ENCODE measurements at regions not wholly inside any gene's neighbourhood (a gene's known extent, or its start where the extent isn't known, plus 50 kb on each side); places are given as distances from the start of the nearest gene placed in this dataset.
"Not testable (repeated sequence)": the region's sequence is repeated elsewhere in the genome, so short reads cannot be mapped to it uniquely, and the experiment has no call there.

GRCh38 chr7:108627476-108628051 lies 57.9 kb downstream of the DNAJB9 start:
- DNase-seq = peak in 1 of 2 experiments; percentile 20

GRCh38 chr7:108628678-108629077 lies 59.0 kb downstream of the DNAJB9 start:
- no peak for DNase-seq

DNA sequence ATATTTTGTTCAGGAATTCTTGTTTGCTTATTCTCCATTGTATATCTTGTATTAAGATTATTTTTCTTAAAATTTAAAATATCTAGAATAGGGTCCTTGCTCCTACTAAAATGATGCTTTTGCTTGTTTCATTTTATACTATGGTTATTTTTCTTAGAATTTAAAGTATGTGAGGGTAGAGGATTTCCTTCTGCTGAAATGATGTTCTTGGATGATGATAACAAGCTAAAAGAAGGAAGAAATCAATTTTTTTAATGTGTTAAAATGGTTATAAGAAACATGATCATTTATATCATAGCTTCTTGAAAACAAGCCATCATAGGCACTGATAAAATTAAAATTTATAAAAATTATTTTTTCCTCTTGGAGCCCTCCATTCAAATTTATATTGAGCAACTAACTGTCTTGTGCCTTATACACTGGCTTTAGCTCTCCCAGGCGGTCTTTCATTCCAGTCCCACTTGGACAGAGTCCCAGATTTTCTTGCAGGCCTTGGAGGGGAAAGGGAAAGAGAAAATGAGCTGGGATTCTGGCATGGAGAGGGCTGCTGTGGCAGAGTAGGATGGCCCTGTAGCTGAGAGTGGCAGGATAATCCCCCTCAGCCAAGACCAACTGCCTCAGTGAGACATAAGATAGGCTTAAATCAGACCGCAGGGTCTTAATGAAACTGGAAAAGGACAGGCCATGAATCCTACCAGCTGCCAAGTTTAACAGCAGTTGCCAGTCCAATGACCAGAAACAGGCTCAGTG lies 60.2 kb downstream of the DNAJB9 start:
- no peak for DNase-seq

- DNase-seq = no peak
These were observed 64.4 kb downstream of the DNAJB9 start for GRCh38 chr7:108634036-108634435.

GRCh38 chr7:108634535-108634934 lies 64.9 kb downstream of the DNAJB9 start:
- DNase-seq = no peak

DNA sequence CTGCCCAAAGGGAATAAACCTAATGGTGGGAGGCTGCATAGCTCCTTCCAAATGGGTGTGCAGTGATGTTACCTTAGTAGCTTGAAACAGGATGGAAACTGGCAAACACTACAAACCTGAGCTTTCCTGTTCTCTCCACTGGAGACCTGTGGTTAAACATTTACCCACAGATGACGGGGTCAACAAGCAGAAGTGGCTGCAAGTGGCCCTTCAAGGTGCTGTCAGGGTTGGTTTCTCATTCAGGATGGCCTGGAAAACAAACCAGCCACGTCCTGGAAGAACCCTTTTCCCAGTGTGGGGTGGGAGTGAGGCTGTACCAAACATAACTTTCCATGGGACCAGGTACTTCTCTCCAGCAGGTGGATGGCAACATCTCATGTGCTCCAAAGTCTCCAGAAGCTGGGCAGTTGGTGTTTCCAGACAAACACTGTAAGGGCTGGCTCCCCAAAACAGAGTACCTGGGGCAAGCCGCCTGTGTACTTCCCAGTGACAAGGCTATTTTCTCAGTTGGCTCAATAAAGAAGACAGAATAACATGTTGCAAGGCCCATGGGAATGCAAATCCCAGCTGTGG lies 67.5 kb downstream of the DNAJB9 start:
- no peak for DNase-seq

DNA sequence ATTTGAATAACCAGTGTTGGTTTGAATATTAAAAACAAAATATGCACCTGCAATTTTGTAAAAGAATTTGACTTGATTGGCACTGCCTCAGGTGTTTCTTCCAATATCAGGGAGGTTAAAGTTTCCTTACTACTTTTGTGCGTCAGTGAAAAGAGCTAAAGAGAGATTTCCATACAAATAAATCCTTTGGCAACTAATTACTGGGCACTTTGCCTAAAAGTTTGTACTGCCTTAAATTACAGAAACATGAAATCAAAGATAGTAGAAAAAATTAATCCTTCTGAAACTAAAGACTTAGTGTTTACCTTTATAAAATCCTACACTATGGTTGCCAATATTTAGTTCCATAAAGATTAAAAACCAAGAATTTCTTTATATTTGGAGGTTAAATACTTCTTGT lies 72.5 kb downstream of the DNAJB9 start:
- DNase-seq = no peak

- DNase-seq = no peak
These were observed 73.5 kb downstream of the DNAJB9 start for GRCh38 chr7:108643136-108643535.

DNA sequence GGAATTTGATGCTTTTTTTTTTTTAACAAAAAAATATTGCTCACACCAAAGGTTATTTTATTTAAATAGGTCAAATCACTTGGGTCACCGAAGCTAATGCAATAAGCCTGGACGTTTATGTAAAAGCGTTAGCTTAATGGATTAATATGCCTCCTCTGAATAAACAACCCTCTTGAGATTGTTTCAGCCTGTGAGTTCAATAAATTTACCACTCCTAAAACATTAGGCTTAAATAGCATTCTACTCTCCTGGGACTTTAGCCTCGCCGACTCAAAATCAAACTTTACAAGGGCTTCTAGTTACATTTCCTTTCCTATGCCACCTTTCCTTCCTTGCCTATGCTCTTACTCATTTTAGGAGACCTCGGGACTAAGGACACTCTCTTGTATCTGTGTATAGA lies 79.3 kb downstream of the DNAJB9 start:
- no peak for DNase-seq

DNA sequence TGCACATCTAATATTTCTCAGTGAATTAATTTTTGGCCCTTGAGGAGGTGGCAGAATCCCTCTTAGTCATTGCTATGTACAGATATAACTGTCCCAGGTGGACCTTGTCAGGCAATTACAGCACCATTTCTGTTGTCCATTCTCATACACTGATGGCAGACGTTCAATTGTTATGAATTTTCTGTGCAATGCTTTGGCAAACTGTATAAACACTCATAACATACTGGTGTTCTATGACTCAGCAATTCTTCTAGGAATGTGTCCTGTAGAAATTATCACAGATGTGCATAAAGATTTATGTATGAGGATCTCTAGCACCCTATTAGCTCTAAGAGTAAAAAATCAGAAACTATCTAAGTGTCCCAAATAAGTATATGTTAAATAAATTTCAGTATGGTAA lies 80.8 kb downstream of the DNAJB9 start:
- DNase-seq = no peak

- no peak for DNase-seq
These were observed 83.2 kb downstream of the DNAJB9 start for GRCh38 chr7:108652886-108653285.

GRCh38 chr7:108653526-108653925 lies 83.9 kb downstream of the DNAJB9 start:
- DNase-seq = no peak

DNA sequence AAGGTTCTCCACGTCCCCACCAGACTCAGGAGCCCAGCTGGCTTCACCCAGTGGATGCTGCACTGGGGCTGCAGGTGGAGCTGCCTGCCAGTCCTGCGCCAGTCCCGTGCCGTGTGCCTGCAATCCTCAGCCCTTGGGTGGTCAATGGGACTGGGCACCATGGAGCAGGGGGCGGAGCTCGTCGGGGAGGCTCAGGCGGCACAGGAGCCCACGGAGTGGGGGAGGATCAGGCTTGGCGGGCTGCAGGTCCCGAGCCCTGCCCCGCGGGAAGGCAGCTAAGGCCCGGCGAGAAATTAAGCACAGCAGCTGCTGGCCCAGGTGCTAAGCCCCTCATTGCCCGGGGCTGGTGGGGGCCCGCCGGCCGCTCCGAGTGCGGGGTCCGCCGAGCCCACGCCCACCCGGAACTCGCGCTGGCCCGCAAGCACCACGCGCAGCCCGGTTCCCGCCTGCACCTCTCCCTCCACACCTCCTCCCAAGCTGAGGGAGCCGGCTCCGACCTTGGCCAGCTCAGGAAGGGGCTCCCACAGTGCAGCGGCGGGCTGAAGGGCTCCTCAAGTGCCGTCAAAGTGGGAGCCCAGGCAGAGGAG lies 87.6 kb downstream of the DNAJB9 start:
- not testable (repeated sequence) for DNase-seq

DNA sequence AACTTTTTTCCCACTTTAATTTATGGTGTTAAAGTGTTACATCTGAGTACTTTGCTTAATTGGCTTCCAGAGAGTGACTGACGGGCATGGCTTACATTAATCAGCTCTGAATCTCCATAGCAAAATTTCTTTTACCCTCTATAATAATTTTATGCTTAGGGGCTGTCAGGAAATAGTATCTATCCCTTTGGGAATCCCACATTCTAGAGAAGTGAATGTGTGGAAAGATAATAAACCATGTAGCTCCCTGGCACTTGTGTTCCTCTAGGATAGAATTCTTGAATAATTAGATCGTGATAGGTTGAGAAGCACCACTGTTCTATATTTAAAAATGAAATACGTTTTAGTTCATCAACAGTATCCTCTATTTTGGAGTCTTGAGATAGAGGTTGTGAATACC lies 89.6 kb downstream of the DNAJB9 start:
- DNase-seq = no peak

DNA sequence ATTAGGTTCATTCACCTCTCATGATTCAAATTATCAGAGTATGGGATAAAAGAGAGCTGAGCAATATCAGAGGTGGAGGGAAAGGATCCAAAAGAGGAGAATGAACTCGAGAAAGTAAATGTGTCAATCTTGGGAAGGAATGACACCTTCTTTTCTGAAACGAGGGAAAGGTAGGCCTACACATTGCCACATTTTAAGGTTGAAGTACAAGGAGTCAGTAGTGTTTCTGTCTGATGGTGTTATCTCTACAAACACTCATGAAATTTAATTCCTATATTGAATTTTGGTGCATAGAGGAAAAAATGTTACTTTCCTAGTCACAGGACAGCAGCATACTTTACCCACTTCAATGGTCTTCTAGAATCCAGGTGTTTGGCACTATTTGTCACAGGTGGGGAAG lies 90.2 kb downstream of the DNAJB9 start:
- DNase-seq = no peak

- DNase-seq = no peak
These were observed 90.8 kb downstream of the DNAJB9 start for GRCh38 chr7:108660465-108660864.

GRCh38 chr7:108662783-108663362 lies 93.2 kb downstream of the DNAJB9 start:
- DNase-seq = no peak

GRCh38 chr7:108663701-108664100 lies 94.0 kb downstream of the DNAJB9 start:
- no peak for DNase-seq

GRCh38 chr7:108667216-108667615 lies 97.5 kb downstream of the DNAJB9 start:
- no peak for DNase-seq

DNA sequence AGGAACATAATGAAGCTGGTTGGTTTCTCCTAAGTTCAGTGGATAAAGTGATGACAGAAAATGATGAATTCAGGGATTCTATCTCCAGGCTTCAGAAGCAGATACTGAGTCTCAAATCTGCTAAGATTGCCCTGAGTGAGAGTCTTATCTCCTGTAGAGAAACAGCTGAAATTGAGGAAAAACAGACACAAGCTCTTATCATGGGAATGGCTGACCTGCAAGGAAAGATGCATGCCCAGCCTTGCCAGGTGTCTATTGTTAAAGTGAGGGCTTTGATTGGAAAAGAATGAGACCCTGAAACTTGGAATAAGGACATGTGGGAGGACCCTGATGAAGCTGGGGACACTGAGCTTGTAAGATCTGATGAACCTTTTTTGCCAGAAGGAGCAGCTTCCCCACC lies 100.3 kb downstream of the DNAJB9 start:
- DNase-seq = no peak

- DNase-seq = not testable (repeated sequence)
These were observed 104.0 kb downstream of the DNAJB9 start for GRCh38 chr7:108673699-108674098.

DNA sequence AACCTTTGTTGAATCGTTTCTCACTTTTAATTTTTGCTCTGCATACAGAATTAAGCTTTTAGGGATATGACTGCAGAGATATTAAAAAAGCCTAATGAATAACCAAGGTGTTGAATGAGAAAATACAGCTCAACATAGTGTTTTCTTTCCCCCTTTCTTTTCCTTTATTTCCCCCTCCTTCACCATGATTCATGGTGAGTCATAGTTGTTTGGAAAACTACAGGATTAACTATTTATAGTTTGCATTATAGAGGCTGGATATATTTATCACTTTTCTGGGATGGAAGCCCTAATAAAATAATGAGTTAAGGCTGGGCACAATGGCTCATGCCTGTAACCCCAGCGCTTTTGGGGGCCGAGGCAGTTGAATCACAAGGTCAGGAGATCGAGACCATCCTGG lies 115.0 kb downstream of the DNAJB9 start:
- no peak for DNase-seq

DNA sequence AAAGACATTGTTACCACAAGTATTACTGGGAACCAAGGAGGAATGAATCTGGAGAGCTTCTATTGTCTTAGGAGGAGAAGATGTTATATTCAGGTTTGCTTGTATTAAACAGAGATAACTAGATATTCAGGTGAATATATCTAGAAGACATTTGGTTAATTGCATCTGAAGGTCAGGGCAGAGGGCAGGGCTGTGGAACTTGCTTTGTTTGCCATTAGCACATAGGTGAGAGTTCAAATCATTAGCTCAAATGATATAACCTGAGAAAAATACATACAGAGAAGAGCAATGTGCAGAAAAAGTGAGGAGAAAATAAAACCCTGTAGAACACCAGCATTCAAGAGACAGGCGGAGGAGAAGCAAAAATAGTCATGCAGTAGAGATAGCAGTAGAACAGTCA lies 116.8 kb downstream of the DNAJB9 start:
- no peak for DNase-seq

GRCh38 chr7:108697254-108697653 lies 127.6 kb downstream of the DNAJB9 start:
- no peak for DNase-seq
